T-helper 2 cell (primary cell): ENCODE measurements at regions not wholly inside any gene's neighbourhood (a gene's known extent, or its start where the extent isn't known, plus 50 kb on each side); places are given as distances from the start of the nearest gene placed in this dataset.

Source experiments
- DNase-seq, 5 experiments: peaks; one replicate each; pipeline versions ENCODE4 v3.0.0 to v3.0.0-alpha.2; 2012 to 2022

GRCh38 chr15:31456354-31457060 is 129.9 kb downstream of the KLF13 start:
- no peak for DNase-seq

GRCh38 chr15:31457161-31457560 is 130.5 kb downstream of the KLF13 start:
- no peak for DNase-seq

- DNase-seq: no peak
Observed at GRCh38 chr15:31457631-31458526, 131.2 kb downstream of the KLF13 start.

GRCh38 chr15:31458596-31459399 is 132.2 kb downstream of the KLF13 start:
- DNase-seq: peak in 2 of 5 experiments; percentile 44 to 57

GRCh38 chr15:31459400-31459748 is 132.7 kb downstream of the KLF13 start:
- DNase-seq: no peak

GRCh38 chr15:31461375-31461774 is 134.7 kb downstream of the KLF13 start:
- no peak for DNase-seq

GRCh38 chr15:31461911-31462480 is 135.4 kb downstream of the KLF13 start:
- no peak for DNase-seq

- DNase-seq: no peak
Observed at GRCh38 chr15:31463521-31464102, 137.0 kb downstream of the KLF13 start.

GRCh38 chr15:31464216-31465082 is 137.8 kb downstream of the KLF13 start:
- no peak for DNase-seq

- DNase-seq: no peak
Observed at GRCh38 chr15:31465083-31465955, 138.7 kb downstream of the KLF13 start.

GRCh38 chr15:31467361-31467760 is 140.7 kb downstream of the KLF13 start:
- no peak for DNase-seq

GRCh38 chr15:31468911-31469785 is 142.5 kb downstream of the KLF13 start:
- DNase-seq: no peak

- no peak for DNase-seq
Observed at GRCh38 chr15:31469786-31470525, 143.3 kb downstream of the KLF13 start.

GRCh38 chr15:31470756-31471155 is 144.1 kb downstream of the KLF13 start:
- no peak for DNase-seq

- DNase-seq: no peak
Observed at GRCh38 chr15:31471731-31472430, 145.2 kb downstream of the KLF13 start.

GRCh38 chr15:31472636-31473384 is 146.2 kb downstream of the KLF13 start:
- DNase-seq: peak in 2 of 5 experiments; percentile 63 to 84
